ENCODE measurements at regions not wholly inside any gene's neighbourhood (a gene's known extent, or its start where the extent isn't known, plus 50 kb on each side); places are given as distances from the start of the nearest gene placed in this dataset. TPM values are rescaled to one million over a fixed set of nuclear protein-coding genes. Genes with fewer than 3 reads are reported as not detected.
A peak's percentile ranks its signal among the peaks of the same experiment; 100 is the strongest.

- DNase-seq, result no peak
Measured at GRCh38 chr4:61036071-61036684, 163.9 kb upstream of the ADGRL3 start.

GRCh38 chr4:61041527-61041926 lies 158.6 kb upstream of the ADGRL3 start:
- DNase-seq, result no peak

GRCh38 chr4:61044837-61045236 lies 155.3 kb upstream of the ADGRL3 start:
- DNase-seq, result no peak

GRCh38 chr4:61049018-61049417 lies 151.1 kb upstream of the ADGRL3 start:
- DNase-seq, result no peak

GRCh38 chr4:61067381-61067780 lies 132.7 kb upstream of the ADGRL3 start:
- no peak for DNase-seq

- DNase-seq, result no peak
Measured at GRCh38 chr4:61068060-61068459, 132.1 kb upstream of the ADGRL3 start.

GRCh38 chr4:61068745-61069144 lies 131.4 kb upstream of the ADGRL3 start:
- DNase-seq, result no peak

- DNase-seq, result peak; percentile 17
Measured at GRCh38 chr4:61070269-61070668, 129.9 kb upstream of the ADGRL3 start.

GRCh38 chr4:61079427-61079826 lies 120.7 kb upstream of the ADGRL3 start:
- DNase-seq, result no peak

GRCh38 chr4:61079976-61080375 lies 120.2 kb upstream of the ADGRL3 start:
- no peak for DNase-seq

- DNase-seq, result no peak
Measured at GRCh38 chr4:61085534-61085933, 114.6 kb upstream of the ADGRL3 start.

GRCh38 chr4:61086357-61086756 lies 113.8 kb upstream of the ADGRL3 start:
- no peak for DNase-seq

GRCh38 chr4:61086979-61087378 lies 113.1 kb upstream of the ADGRL3 start:
- DNase-seq, result no peak

GRCh38 chr4:61094854-61095598 lies 105.1 kb upstream of the ADGRL3 start:
- DNase-seq, result no peak

- no peak for DNase-seq
Measured at GRCh38 chr4:61128682-61129081, 71.4 kb upstream of the ADGRL3 start.

GRCh38 chr4:61129971-61130370 lies 70.2 kb upstream of the ADGRL3 start:
- no peak for DNase-seq

- no peak for DNase-seq
Measured at GRCh38 chr4:61143461-61143860, 56.7 kb upstream of the ADGRL3 start.

GRCh38 chr4:61149278-61149677 lies 50.8 kb upstream of the ADGRL3 start:
- DNase-seq, result no peak

Small RNA genes lying in the stretch of these regions (small RNA-seq; reads per million reads assigned to genes)
- gene MIR548AG1 (not detected), gene RF00019 (not detected), gene RNU6-1325P (not detected)
